Stimulated activated CD4-positive, alpha-beta T cell treated with anti-CD3 and anti-CD28 coated beads, Interleukin-12 subunit alpha, Interleukin-12 subunit beta, amount 100 ng/mL, for 4 hours (primary cell): ENCODE measurements at regions not wholly inside any gene's neighbourhood (a gene's known extent, or its start where the extent isn't known, plus 50 kb on each side); places are given as distances from the start of the nearest gene placed in this dataset.
A peak's percentile ranks its signal among the peaks of the same experiment; 100 is the strongest.
"Not testable (repeated sequence)": the region's sequence is repeated elsewhere in the genome, so short reads cannot be mapped to it uniquely, and the experiment has no call there.

Experiments used
- DNase-seq: peaks from one replicate; pipeline ENCODE4 v3.0.0-alpha.2; 2020

GRCh38 chr6:30832864-30833263 lies 51.5 kb upstream of the DDR1 start:
- no peak for DNase-seq

GRCh38 chr6:30830438-30830837 lies 53.9 kb upstream of the DDR1 start:
- DNase-seq, result no peak

- DNase-seq, result no peak
These were observed 54.6 kb upstream of the DDR1 start for GRCh38 chr6:30829639-30830255.

- no peak for DNase-seq
These were observed 55.3 kb upstream of the DDR1 start for GRCh38 chr6:30829033-30829432.

- peak; percentile 85 for DNase-seq
These were observed 56.0 kb upstream of the DDR1 start for GRCh38 chr6:30828027-30828962.

GRCh38 chr6:30826961-30827342 lies 57.4 kb upstream of the DDR1 start:
- no peak for DNase-seq

GRCh38 chr6:30824698-30825097 lies 59.6 kb upstream of the DDR1 start:
- no peak for DNase-seq

- DNase-seq, result no peak
These were observed 60.8 kb upstream of the DDR1 start for GRCh38 chr6:30823534-30823865.

- no peak for DNase-seq
These were observed 62.2 kb upstream of the DDR1 start for GRCh38 chr6:30821862-30822784.

- DNase-seq, result no peak
These were observed 64.1 kb upstream of the DDR1 start for GRCh38 chr6:30820193-30820592.

GRCh38 chr6:30819297-30819917 lies 64.9 kb upstream of the DDR1 start:
- DNase-seq, result peak; percentile 57

- no peak for DNase-seq
These were observed 65.9 kb upstream of the DDR1 start for GRCh38 chr6:30818391-30818841.

- DNase-seq, result no peak
These were observed 67.3 kb upstream of the DDR1 start for GRCh38 chr6:30816791-30817739.

- not testable (repeated sequence) for DNase-seq
These were observed 68.0 kb upstream of the DDR1 start for GRCh38 chr6:30816296-30816695.

GRCh38 chr6:30815041-30815742 lies 69.1 kb upstream of the DDR1 start:
- not testable (repeated sequence) for DNase-seq

GRCh38 chr6:30814146-30815040 lies 69.9 kb upstream of the DDR1 start:
- peak; percentile 44 for DNase-seq

- no peak for DNase-seq
These were observed 69.3 kb upstream of the IER3 start for GRCh38 chr6:30813631-30814145.

GRCh38 chr6:30810813-30811339 lies 66.5 kb upstream of the IER3 start:
- peak; percentile 73 for DNase-seq

- DNase-seq, result not testable (repeated sequence)
These were observed 63.2 kb upstream of the IER3 start for GRCh38 chr6:30807566-30807965.
